Fibroblast of lung (primary cell): ENCODE measurements at regions not wholly inside any gene's neighbourhood (a gene's known extent, or its start where the extent isn't known, plus 50 kb on each side); places are given as distances from the start of the nearest gene placed in this dataset.

ENCODE experiments used
- EZH2 ChIP-seq: IDR thresholded peaks from 2 replicates; pipeline ENCODE4 v1.5.1; 2012; ENCODE audit warnings: low read length, control low read depth, mild to moderate bottlenecking; ENCODE audit errors: missing control alignments
- TF ChIP-seq, protein P1 (sequence below), 2 donors: IDR thresholded peaks in 1 of 2; conservative IDR thresholded peaks in 1 of 2; 1 replicate in 1 of 2; 2 replicates in 1 of 2; pipeline ENCODE4 v1.5.1; 2011 to 2012; ENCODE audit warnings: low read length in 2 of 2, control low read depth in 1 of 2, inconsistent platforms in 1 of 2, low read depth in 1 of 2, mild to moderate bottlenecking in 1 of 2

DNA sequence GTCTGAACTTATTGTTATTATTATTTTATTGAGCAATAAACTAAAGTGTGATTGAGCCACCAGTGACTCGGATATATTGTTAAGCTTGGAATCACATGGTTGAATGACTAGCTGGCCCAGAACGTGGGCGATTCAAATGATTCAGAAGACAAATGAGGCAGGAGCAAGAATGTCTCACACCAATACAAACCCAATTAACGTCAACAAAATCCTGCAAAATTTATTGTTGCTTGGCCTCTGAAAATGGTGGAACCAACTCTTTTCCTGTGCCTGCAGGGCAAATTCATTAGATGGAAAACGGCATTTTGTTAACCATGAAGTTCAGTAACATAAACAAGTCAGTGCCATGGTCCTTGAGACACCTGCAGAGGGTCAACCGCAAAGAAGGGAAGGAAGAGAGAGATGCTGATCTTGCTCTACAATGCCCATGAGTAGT, 482.0 kb downstream of the SETD4 start:
- TF ChIP-seq, protein P1, sequence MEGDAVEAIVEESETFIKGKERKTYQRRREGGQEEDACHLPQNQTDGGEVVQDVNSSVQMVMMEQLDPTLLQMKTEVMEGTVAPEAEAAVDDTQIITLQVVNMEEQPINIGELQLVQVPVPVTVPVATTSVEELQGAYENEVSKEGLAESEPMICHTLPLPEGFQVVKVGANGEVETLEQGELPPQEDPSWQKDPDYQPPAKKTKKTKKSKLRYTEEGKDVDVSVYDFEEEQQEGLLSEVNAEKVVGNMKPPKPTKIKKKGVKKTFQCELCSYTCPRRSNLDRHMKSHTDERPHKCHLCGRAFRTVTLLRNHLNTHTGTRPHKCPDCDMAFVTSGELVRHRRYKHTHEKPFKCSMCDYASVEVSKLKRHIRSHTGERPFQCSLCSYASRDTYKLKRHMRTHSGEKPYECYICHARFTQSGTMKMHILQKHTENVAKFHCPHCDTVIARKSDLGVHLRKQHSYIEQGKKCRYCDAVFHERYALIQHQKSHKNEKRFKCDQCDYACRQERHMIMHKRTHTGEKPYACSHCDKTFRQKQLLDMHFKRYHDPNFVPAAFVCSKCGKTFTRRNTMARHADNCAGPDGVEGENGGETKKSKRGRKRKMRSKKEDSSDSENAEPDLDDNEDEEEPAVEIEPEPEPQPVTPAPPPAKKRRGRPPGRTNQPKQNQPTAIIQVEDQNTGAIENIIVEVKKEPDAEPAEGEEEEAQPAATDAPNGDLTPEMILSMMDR (conservative IDR thresholded peaks at IDR 0.05 in 1 of 2, IDR thresholded peaks at IDR 0.05 in 1 of 2; ENCODE audit: low read depth in 1 of 2, low read length in 2 of 2): no peak
- no peak for TF ChIP-seq EZH2
